HL-60 (cell line): ENCODE measurements at regions not wholly inside any gene's neighbourhood (a gene's known extent, or its start where the extent isn't known, plus 50 kb on each side); places are given as distances from the start of the nearest gene placed in this dataset.

Experiments
- GABPA ChIP-seq: IDR thresholded peaks from 2 replicates; pipeline ENCODE4 v1.6.1; 2012; ENCODE audit warnings: low read depth
- POLR2AphosphoS5 ChIP-seq: IDR thresholded peaks from 2 replicates; pipeline ENCODE4 v1.6.1; 2012; ENCODE audit warnings: low read depth
- TF ChIP-seq, protein P1 (sequence below): IDR thresholded peaks from one replicate; pipeline ENCODE4 v1.5.1; 2011; ENCODE audit warnings: low read length, control low read depth, inconsistent platforms; ENCODE audit not compliant: insufficient read depth

- TF ChIP-seq, protein P1, sequence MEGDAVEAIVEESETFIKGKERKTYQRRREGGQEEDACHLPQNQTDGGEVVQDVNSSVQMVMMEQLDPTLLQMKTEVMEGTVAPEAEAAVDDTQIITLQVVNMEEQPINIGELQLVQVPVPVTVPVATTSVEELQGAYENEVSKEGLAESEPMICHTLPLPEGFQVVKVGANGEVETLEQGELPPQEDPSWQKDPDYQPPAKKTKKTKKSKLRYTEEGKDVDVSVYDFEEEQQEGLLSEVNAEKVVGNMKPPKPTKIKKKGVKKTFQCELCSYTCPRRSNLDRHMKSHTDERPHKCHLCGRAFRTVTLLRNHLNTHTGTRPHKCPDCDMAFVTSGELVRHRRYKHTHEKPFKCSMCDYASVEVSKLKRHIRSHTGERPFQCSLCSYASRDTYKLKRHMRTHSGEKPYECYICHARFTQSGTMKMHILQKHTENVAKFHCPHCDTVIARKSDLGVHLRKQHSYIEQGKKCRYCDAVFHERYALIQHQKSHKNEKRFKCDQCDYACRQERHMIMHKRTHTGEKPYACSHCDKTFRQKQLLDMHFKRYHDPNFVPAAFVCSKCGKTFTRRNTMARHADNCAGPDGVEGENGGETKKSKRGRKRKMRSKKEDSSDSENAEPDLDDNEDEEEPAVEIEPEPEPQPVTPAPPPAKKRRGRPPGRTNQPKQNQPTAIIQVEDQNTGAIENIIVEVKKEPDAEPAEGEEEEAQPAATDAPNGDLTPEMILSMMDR, result no peak
- TF ChIP-seq POLR2AphosphoS5 (no peak), GABPA (no peak)
Measured at GRCh38 chr6:27604986-27605385, 132.1 kb upstream of the ZNF184 start.
